Panc1 (cell line): ENCODE measurements at regions not wholly inside any gene's neighbourhood (a gene's known extent, or its start where the extent isn't known, plus 50 kb on each side); places are given as distances from the start of the nearest gene placed in this dataset.

Experiments
- CTCF ChIP-seq: fragments of 450-650 bp; IDR thresholded peaks from 2 replicates; pipeline ENCODE4 v1.5.1; 2017; ENCODE audit warnings: mild to moderate bottlenecking
- POLR2AphosphoS5 ChIP-seq: IDR thresholded peaks from 2 replicates; pipeline ENCODE4 v1.6.1; 2012; ENCODE audit warnings: mild to moderate bottlenecking, low read depth, low read length, moderate library complexity
- TCF7L2 ChIP-seq: IDR thresholded peaks from 2 replicates; pipeline ENCODE4 v1.6.1; 2011; ENCODE audit warnings: mild to moderate bottlenecking, low read depth, low read length, inconsistent platforms

GRCh38 chr3:163384383-163384782 is 1693.9 kb downstream of the SI start:
- TF ChIP-seq CTCF (no peak), POLR2AphosphoS5 (no peak), TCF7L2 (no peak)
